GM18502 (cell line): ENCODE measurements at regions not wholly inside any gene's neighbourhood (a gene's known extent, or its start where the extent isn't known, plus 50 kb on each side); places are given as distances from the start of the nearest gene placed in this dataset.
A peak's percentile ranks its signal among the peaks of the same experiment; 100 is the strongest.
"Not testable (repeated sequence)": the region's sequence is repeated elsewhere in the genome, so short reads cannot be mapped to it uniquely, and the experiment has no call there.

Experiments
- ATAC-seq: cut with Tn5 transposase; IDR thresholded peaks from one replicate; pipeline ENCODE4 v1.9.1; 2021; ENCODE audit warnings: mild to moderate bottlenecking; ENCODE audit not compliant: unreplicated experiment, poor library complexity

- no peak for ATAC-seq
These were observed 290.7 kb upstream of the KIAA1217 start for GRCh38 chr10:23918090-23918723.

DNA sequence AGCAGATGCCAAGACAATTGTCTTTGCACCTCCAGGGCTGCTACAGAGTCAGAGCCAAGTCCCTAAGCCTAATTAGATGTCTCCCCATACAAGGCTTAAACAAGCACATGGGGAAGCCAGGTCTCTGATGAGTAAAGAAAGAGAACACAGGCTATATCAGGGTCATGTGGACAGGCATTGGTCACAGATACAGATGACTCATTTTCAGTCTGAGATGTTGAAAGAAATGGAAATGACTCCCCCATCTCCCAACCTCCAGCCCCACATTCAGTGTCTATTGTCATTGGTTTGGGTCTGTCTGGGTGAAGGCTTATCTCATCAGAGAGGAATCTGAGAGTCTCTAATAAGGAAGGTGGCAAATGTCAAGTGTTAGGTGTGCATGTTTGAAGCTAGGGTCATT is 290.1 kb upstream of the KIAA1217 start:
- no peak for ATAC-seq

DNA sequence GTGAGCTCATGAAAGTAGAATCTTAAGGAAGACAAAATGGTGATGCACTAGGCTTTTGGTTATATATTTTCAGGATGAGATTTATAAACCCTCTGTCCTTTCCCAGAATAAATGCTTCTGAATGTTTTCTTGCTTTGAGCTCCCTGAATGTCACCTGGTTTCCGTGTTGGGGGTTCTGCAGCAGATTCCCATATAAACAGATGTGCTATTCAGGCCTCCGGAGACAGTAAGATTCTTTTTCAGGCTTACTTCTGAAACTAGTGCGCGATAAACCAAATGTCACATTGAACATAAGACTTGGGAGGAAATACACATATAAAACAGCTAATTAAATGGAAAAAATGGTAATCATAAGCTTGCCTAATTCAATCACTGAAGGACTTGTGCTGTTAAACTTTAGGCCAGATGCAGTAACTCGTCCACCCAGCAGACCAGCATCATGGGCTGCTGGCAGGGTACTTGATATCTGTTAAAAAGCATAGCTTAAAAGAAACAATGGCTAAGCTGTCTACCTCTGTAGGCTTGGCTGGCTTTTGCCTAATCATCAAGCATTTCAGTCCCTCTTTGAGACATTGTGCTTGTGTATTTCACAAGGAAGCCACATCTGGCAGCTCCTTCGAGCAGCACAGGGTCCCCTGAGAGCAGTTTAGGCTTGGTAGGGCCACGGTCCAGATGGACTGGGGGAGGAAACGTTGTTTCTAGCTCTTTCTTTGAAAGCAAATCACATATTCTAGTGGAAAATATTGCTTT is 281.2 kb upstream of the KIAA1217 start:
- ATAC-seq, result no peak

DNA sequence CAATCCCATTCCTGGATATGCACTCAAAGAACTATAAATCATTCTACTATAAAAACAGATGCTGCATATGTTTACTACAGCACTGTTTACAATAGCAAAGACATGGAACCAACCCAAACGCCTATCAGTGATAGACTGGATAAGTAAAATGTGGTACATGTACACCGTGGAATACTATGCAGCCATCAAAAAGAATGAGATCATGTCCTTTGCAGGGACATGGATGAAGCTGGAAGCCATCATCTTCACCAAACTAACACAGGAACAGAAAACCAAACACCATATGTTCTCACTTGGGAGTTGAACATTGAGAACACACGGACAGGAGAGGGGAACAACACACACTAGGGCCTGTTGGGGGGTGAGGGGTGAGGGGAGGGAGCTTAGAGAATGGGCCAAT is 274.9 kb upstream of the KIAA1217 start:
- not testable (repeated sequence) for ATAC-seq

- ATAC-seq, result no peak
These were observed 263.1 kb upstream of the KIAA1217 start for GRCh38 chr10:23945845-23946244.

- no peak for ATAC-seq
These were observed 257.1 kb upstream of the KIAA1217 start for GRCh38 chr10:23951841-23952240.

DNA sequence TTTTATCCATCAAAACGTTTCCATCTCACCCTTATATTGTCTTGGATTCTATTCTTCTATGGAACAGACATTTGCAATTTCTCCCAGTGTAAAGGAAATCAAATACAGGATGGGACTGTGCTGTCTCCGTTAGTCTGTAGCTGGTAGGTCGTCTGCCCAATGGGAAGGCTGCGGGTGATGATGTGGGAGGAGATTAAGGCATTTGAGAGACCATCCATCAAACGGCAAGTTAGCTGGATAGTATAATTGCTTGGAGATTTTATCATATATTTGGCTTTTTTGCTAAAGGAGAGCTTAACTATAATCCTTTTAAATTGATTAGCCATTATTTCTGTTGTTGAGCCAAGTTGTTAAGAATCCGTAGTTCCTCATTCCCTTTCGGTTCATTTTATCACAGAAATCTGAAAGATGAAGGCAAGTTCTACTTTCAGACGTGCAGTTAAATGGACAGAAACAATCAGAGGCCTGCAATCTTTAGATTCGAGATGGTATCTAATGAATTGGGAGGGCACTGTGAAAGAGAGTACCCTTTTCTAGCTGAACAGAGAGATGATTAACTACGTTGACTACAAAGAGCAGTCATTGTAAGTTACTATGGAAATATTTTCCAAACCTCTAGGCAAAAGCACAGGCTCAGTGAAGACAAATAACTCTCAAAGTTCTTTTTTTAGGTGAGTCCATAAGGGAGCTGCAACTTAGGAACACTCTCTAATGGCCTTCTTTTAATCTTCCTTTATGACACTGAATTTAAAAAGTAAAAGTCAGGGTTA is 253.3 kb upstream of the KIAA1217 start:
- ATAC-seq, result no peak

GRCh38 chr10:23965123-23965522 is 243.8 kb upstream of the KIAA1217 start:
- no peak for ATAC-seq

- no peak for ATAC-seq
These were observed 243.1 kb upstream of the KIAA1217 start for GRCh38 chr10:23965880-23966279.

DNA sequence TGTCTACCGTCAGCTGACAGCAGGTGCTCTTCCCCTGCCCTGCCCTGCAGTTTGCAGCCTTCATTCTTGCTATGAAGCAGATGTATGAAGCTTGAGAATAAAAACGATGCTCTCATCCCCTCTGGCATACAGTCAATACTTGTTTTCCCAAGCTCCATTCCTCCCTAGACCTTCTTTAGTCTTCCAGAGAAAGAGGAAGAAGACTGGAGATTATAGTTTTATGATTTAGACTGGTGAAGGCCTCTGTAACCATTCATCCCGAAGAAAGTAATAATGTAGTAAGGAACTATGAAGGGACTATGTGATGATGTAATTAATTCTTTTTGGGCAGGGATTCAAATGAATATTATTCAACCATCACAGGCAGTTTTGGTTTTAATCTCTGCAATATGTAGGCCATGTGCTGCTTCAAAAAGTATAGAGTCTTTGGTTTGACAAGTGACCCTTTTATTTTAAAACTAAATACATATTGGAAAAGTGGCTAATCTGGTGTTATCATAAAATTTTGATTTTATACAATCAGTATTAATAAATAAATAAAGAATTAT is 242.4 kb upstream of the KIAA1217 start:
- ATAC-seq, result no peak

DNA sequence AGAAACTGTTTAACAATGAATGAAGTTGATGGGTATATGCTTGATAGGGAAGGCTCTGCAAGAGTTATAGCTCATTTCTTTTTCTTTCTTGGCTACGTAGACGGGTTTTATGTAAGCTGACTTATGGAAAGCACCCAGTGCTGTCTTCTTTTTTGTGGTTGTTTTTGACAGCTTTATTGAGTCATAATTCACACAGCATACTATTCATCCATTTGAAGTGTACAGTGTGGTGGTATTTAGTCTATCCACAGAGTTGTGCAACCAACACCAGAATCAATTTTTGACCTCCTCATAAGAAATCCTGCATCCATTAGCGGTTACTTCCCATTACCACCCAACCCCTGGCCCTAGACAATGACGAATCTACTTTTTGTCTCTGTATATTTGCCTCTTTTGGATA is 240.6 kb upstream of the KIAA1217 start:
- ATAC-seq, result no peak

- ATAC-seq, result no peak
These were observed 234.1 kb upstream of the KIAA1217 start for GRCh38 chr10:23974746-23975272.

DNA sequence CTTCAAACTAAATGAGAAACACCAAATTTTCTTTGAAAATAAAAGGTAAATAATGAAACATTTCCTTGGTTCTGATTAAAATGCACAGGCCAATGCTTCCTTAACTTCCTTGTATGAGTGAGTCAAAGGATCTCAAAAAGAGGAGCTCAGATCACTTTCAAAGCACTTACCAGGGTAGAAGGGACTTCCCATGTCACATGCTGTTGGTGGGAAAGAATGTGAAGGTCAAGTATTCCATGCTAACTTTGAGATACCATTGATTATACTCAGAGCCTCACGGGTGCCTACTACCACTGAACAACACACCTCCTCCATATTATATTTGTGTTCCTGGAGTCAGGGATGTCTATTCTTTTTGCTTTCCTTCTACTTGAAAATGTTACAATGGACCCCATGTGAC is 233.5 kb upstream of the KIAA1217 start:
- ATAC-seq, result no peak

GRCh38 chr10:23976275-23976674 is 232.7 kb upstream of the KIAA1217 start:
- no peak for ATAC-seq

DNA sequence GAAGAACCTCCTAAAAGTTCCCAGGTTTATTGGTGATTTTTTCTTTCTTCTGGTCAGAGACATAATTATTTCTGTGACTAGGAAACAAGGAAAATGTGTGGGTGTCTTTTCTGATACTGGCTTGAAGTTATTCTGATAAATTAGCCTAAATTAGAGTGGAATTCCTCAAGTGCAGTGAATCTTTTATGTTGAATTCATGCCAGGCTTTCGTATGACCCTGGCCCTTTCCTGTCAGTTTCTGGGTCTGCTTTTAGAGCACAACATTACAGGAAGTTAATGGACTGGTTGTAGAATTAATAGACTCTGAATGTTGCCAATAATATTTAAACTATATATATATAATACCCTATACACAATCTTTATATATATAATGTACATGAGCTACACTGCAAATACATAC is 230.6 kb upstream of the KIAA1217 start:
- ATAC-seq, result no peak

- no peak for ATAC-seq
These were observed 228.8 kb upstream of the KIAA1217 start for GRCh38 chr10:23980094-23980493.

DNA sequence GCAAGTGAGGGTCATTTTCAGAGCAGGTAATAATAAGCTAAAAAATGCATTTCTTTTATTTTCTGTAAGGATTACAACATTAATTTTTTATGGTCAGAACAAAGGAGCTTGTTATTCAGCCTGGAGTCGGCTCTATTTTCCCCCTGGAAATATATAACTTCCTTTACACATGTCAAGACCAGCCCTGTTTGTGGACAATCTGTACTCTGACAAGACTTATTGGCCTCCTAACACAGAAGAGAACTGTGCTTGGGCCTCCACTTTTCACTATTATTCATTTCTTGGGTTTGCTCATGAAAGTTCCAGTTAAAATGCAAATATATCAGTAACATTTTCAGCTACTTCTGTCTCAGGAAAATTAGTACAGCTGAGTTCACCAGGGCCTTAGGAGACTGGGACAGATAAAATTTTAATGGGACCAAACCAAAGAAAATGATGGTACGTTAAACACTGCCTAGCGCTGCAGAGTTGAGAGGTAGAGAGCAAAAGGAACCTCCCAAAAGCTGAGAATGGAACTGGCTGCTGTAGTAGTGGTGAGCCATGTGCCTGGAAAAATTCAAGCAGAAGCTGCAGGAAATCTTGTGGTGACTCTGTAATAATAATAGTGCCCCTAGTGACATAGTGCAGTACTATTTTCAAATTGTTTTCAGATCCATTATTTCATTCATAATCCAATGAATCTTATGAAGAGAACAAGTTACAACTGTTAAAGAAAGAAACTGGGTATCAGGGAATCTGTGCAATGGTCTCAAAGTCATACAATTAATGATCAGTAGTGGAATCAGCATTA is 227.2 kb upstream of the KIAA1217 start:
- no peak for ATAC-seq

DNA sequence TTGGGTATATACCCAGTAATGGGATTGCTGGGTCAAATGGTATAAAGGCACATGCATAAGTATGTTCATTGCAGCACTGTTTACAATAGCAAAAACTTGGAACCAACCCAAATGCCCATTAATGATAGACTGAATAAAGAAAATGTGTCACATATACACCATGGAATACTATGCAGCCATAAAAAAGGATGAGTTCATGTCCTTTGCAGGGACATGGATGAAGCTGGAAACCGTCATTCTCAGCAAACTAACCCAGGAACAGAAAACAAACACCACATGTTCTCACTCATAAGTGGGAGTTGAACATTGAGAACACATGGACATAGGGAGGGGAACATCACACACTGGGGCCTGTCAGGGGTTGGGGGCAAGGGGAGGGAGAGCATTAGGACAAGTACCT is 224.5 kb upstream of the KIAA1217 start:
- ATAC-seq, result not testable (repeated sequence)

DNA sequence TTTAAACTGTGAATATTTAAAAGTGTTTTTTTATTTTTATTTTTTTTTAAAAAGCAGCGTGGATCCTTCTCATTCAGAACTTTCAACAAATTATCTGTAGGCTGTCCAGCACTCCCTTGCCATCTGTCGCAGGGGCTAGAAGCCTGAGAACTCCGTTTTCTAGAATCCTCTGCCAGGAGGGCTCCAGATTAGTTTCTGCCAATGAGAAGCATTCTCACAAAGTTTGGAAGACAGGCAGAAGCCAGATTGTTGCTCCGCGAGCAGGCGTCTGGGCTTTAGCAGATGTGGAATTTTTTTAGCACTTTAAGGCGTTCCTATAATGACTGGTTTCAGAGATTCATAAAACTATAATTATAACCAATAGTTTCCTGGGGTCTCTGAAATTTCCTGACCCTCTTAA is 220.9 kb upstream of the KIAA1217 start:
- no peak for ATAC-seq

DNA sequence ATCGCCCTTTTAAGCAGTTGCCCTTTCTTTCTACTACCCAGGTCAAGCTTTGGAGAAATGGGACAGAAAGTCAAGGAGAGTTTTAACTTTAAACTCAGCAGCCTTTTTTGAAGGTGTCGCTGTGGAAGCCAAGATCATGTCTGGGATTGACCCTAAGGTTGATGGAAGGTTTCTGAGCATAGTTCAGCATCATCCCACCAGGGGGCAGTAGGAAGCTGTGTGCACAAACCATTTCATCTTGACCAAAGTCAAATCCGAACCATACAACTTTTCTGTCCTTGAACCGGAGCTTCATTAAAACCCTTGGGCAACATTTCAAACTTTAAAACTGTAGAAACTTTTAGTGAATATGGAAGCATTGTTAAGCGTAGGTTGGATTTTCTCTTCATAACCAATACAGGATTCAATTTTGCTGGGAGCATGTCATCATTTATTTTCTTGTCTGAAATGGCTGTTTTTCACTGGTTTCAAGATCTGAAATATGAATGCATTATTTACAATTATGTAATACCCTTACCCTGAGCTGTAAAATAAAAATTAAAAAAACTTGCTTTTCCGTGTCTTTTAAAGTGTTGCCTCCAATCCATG is 214.4 kb upstream of the KIAA1217 start:
- peak; percentile 74 for ATAC-seq
